IMR-90 (cell line): ENCODE measurements at regions not wholly inside any gene's neighbourhood (a gene's known extent, or its start where the extent isn't known, plus 50 kb on each side); places are given as distances from the start of the nearest gene placed in this dataset.

ENCODE experiments used
- ATAC-seq: fragments of 200-7000 bp; cut with Tn5 transposase; 2 replicates; pipeline ENCODE4 v1.9.1; 2020; ENCODE audit warnings: low read depth, mild to moderate bottlenecking, moderate library complexity
- BruUV-seq: library from RNA; stranded (reverse); fragments of 400-500 nt; replicated peaks from 2 replicates; lab custom pipeline; 2021; lab: Mats Ljungman, UMichigan
- CTCF ChIA-PET: fragments of 300-600 bp; formaldehyde crosslinking; extraction: SDS; loops from one replicate; lab custom pipeline; 2021; ENCODE audit warnings: antibody characterized with exemption; lab: Yijun Ruan, JAX
- POLR2A ChIA-PET: fragments of 300-600 bp; sonication (Branson Sonifier 250); formaldehyde crosslinking; loops from one replicate; lab custom pipeline; 2022; ENCODE audit warnings: antibody characterized with exemption; ENCODE audit not compliant: unreplicated experiment; lab: Charles Lee
- DNase-seq: peaks from one replicate; pipeline ENCODE4 v3.0.0; 2013
- H2AFZ ChIP-seq: replicated peaks from 2 replicates; pipeline ENCODE3; 2013; ENCODE audit warnings: low read length, mild to moderate bottlenecking; ENCODE audit not compliant: poor library complexity
- H2AK5ac ChIP-seq: 2 replicates; pipeline ENCODE4 v1.6.1; 2013; ENCODE audit warnings: low read depth, low read length, inconsistent platforms
- H2AK9ac ChIP-seq: replicated peaks from 2 replicates; pipeline ENCODE3; 2013; ENCODE audit warnings: mild to moderate bottlenecking, low read depth, low read length, moderate library complexity; ENCODE audit not compliant: poor library complexity
- H2BK120ac ChIP-seq: 2 replicates; pipeline ENCODE4 v1.6.1; 2013; ENCODE audit warnings: low read depth, low read length, inconsistent platforms
- H2BK15ac ChIP-seq: 3 replicates; pipeline ENCODE4 v1.6.1; 2013; ENCODE audit warnings: low read depth, low read length, inconsistent platforms
- H2BK20ac ChIP-seq: 2 replicates; pipeline ENCODE4 v1.6.1; 2013; ENCODE audit warnings: low read depth, mild to moderate bottlenecking, inconsistent platforms, low read length, moderate library complexity
- H2BK5ac ChIP-seq: 2 replicates; pipeline ENCODE4 v1.6.1; 2013; ENCODE audit warnings: mild to moderate bottlenecking, low read depth, low read length, inconsistent platforms; ENCODE audit not compliant: poor library complexity, severe bottlenecking
- H3K14ac ChIP-seq: replicated peaks from 2 replicates; pipeline ENCODE4 v1.6.1; 2013; ENCODE audit warnings: low read depth, low read length, inconsistent platforms
- H3K18ac ChIP-seq: 2 replicates; pipeline ENCODE4 v1.6.1; 2013; ENCODE audit warnings: low read depth, low read length, control low read depth
- H3K23ac ChIP-seq: 2 replicates; pipeline ENCODE4 v1.6.1; 2013; ENCODE audit warnings: low read depth, low read length, inconsistent platforms
- H3K27ac ChIP-seq: 2 replicates; pipeline ENCODE4 v1.5.1; 2013; ENCODE audit warnings: mild to moderate bottlenecking, control low read depth, low read length; ENCODE audit not compliant: insufficient read depth
- H3K27me3 ChIP-seq: 2 replicates; pipeline ENCODE4 v1.6.1; 2013; ENCODE audit warnings: low read length; ENCODE audit not compliant: control insufficient read depth, insufficient read depth
- H3K36me3 ChIP-seq: 2 replicates; pipeline ENCODE4 v1.6.1; 2013; ENCODE audit warnings: low read length, mixed read lengths; ENCODE audit not compliant: control insufficient read depth, insufficient read depth
- H3K4ac ChIP-seq: 2 replicates; pipeline ENCODE4 v1.6.1; 2013; ENCODE audit warnings: low read depth, low read length, inconsistent platforms
- H3K4me1 ChIP-seq: 2 replicates; pipeline ENCODE4 v1.6.1; 2013; ENCODE audit warnings: low read length, mixed read lengths; ENCODE audit not compliant: control insufficient read depth, insufficient read depth
- H3K4me2 ChIP-seq: 2 replicates; pipeline ENCODE4 v1.6.1; 2013; ENCODE audit warnings: low read depth, mild to moderate bottlenecking, control low read depth, low read length, moderate library complexity
- H3K4me3 ChIP-seq: 2 replicates; pipeline ENCODE4 v1.5.1; 2013; ENCODE audit warnings: low read depth, mild to moderate bottlenecking, control low read depth, low read length, moderate library complexity; ENCODE audit not compliant: insufficient read depth
- H3K56ac ChIP-seq: 2 replicates; pipeline ENCODE4 v1.6.1; 2013; ENCODE audit warnings: low read length, inconsistent platforms; ENCODE audit not compliant: insufficient read depth; ENCODE audit errors: extremely low read depth
- H3K79me1 ChIP-seq, 2 experiments: 2 replicates each; pipeline ENCODE4 v1.6.1; 2013; ENCODE audit warnings: low read length in 2 of 2, inconsistent platforms in 1 of 2, low read depth in 1 of 2
- H3K9ac ChIP-seq: 2 replicates; pipeline ENCODE4 v1.6.1; 2013; ENCODE audit warnings: low read depth, low read length, control low read depth
- H3K9me1 ChIP-seq: 2 replicates; pipeline ENCODE4 v1.6.1; 2013; ENCODE audit warnings: low read length, inconsistent platforms; ENCODE audit not compliant: insufficient read depth
- H3K9me3 ChIP-seq: 2 replicates; pipeline ENCODE4 v1.6.1; 2013; ENCODE audit warnings: low read length; ENCODE audit not compliant: control insufficient read depth, insufficient read depth
- H4K20me1 ChIP-seq: 2 replicates; pipeline ENCODE4 v1.6.1; 2013; ENCODE audit warnings: low read length, inconsistent platforms; ENCODE audit not compliant: insufficient read depth
- H4K5ac ChIP-seq: 2 replicates; pipeline ENCODE4 v1.6.1; 2013; ENCODE audit warnings: mild to moderate bottlenecking, low read depth, low read length, control low read depth
- H4K8ac ChIP-seq, 2 experiments: 2 replicates each; pipeline ENCODE4 v1.6.1; 2013; ENCODE audit warnings: low read depth in 2 of 2, low read length in 2 of 2, control low read depth in 1 of 2, inconsistent platforms in 1 of 2
- H4K91ac ChIP-seq: 2 replicates; pipeline ENCODE4 v1.6.1; 2013; ENCODE audit warnings: low read depth, low read length, inconsistent platforms; ENCODE audit not compliant: insufficient read depth
- FOS ChIP-seq: fragments of 150-350 bp; IDR thresholded peaks from 2 replicates; pipeline ENCODE4 v1.6.1; 2016; ENCODE audit warnings: low read depth, low read length
- MAZ ChIP-seq: IDR thresholded peaks from 2 replicates; pipeline ENCODE4 v1.6.1; 2012; ENCODE audit warnings: low read depth, mild to moderate bottlenecking, low read length, improper control_type of control experiment, moderate library complexity, borderline replicate concordance
- MXI1 ChIP-seq: IDR thresholded peaks from 2 replicates; pipeline ENCODE4 v1.6.1; 2012; ENCODE audit warnings: low read depth, mild to moderate bottlenecking, low read length, moderate library complexity, borderline replicate concordance
- NFE2L2 ChIP-seq: fragments of 150-350 bp; IDR thresholded peaks from 2 replicates; pipeline ENCODE4 v1.6.1; 2016; ENCODE audit warnings: low read depth, mild to moderate bottlenecking, low read length
- POLR2A ChIP-seq: IDR thresholded peaks from 2 replicates; pipeline ENCODE4 v1.6.1; 2012; ENCODE audit warnings: mild to moderate bottlenecking, low read depth, low read length
- RAD21 ChIP-seq: IDR thresholded peaks from 2 replicates; pipeline ENCODE4 v1.6.1; 2012; ENCODE audit warnings: low read length, improper control_type of control experiment
- RCOR1 ChIP-seq: IDR thresholded peaks from 2 replicates; pipeline ENCODE4 v1.6.1; 2012; ENCODE audit warnings: mild to moderate bottlenecking, low read length, improper control_type of control experiment; ENCODE audit not compliant: insufficient replicate concordance
- RFX5 ChIP-seq: IDR thresholded peaks from 2 replicates; pipeline ENCODE4 v1.8.0; 2012; ENCODE audit warnings: low read depth, mild to moderate bottlenecking, low read length, moderate library complexity
- USF2 ChIP-seq: fragments of 150-350 bp; IDR thresholded peaks from 2 replicates; pipeline ENCODE4 v1.6.1; 2017; ENCODE audit warnings: mild to moderate bottlenecking, antibody characterized with exemption, low read length, low read depth
- WGBS, 2 experiments: methylation state at CpG; one replicate each; pipeline versions ENCODE4 v1.1.5 to v1.1.7; 2013; ENCODE audit warnings: missing lambda C conversion rate in 2 of 2; ENCODE audit not compliant: insufficient read length in 1 of 2; ENCODE audit errors: extremely low coverage in 2 of 2; 5-methylcytosine and 5-hydroxymethylcytosine counted together
- dilution Hi-C: fragments of 300-500 bp; cut with HindIII; formaldehyde crosslinking; loops from one replicate; pipeline ENCODE4 v1.14.3; 2018; ENCODE audit warnings: low sequenced_read_pairs; ENCODE audit not compliant: unreplicated experiment
- in situ Hi-C: fragments of 300-500 bp; cut with MboI; formaldehyde crosslinking; loops from 3 replicates; pipeline ENCODE4 v1.14.3; 2019; ENCODE audit warnings: low sequenced_read_pairs, inconsistent platforms, mixed read lengths
- intact Hi-C: fragments of 100-400 bp; cut with micrococcal nuclease; formaldehyde crosslinking; loops from 2 replicates; pipeline ENCODE4 v1.10.0; 2022

- Histone ChIP-seq H3K27me3 (no peaks in the 10 kb centered on the region), H3K27ac (no peak overlapping the region), H2AK5ac (no peak overlapping the region), H4K8ac (no peak overlapping the region), H2BK15ac (no peak overlapping the region), H4K20me1 (no peaks in the 10 kb centered on the region), H2BK120ac (no peak overlapping the region), H3K36me3 (no peaks in the 10 kb centered on the region), H3K23ac (no peak overlapping the region), H3K4me3 (no peak overlapping the region), H3K56ac (no peak overlapping the region), H2AFZ (no peak overlapping the region), H2BK20ac (no peak overlapping the region), H3K4me1 (no peaks in the 10 kb centered on the region), H3K9me1 (no peaks in the 10 kb centered on the region), H3K9me3 (no peaks in the 10 kb centered on the region), H3K4ac (no peak overlapping the region), H3K18ac (no peak overlapping the region), H2AK9ac (no peak overlapping the region), H3K14ac (no peak overlapping the region), H2BK5ac (no peak overlapping the region), H3K4me2 (no peak overlapping the region), H3K79me1 (no peaks in the 10 kb centered on the region), H4K5ac (no peak overlapping the region), H3K9ac (no peak overlapping the region), H4K91ac (no peak overlapping the region)
- dilution Hi-C loops: no loop called here
- intact Hi-C loops: no loop called here
- DNase-seq (no peak), ATAC-seq (no peak)
- in situ Hi-C loops: no loop called here
- no TSS peak for BruUV-seq
- POLR2A ChIA-PET: no interaction called here
- TF ChIP-seq MXI1 (no peak), NFE2L2 (no peak), USF2 (no peak), RFX5 (no peak), RAD21 (no peak), RCOR1 (no peak), FOS (no peak), POLR2A (no peak), MAZ (no peak)
- WGBS, 2 experiments: 80% methylated on average over 1 of the region's 1 CpG; no CpG with 5 or more reads in 1 of the 2 experiments
- CTCF ChIA-PET: no interaction called here
Measured at GRCh38 chr13:36552334-36552733, 120.0 kb downstream of the CCNA1 start.
